Adrenal gland (tissue), 5 donors: ENCODE measurements at regions not wholly inside any gene's neighbourhood (a gene's known extent, or its start where the extent isn't known, plus 50 kb on each side); places are given as distances from the start of the nearest gene placed in this dataset.

Experiments
- CTCF ChIP-seq, 6 experiments: fragments of 450-650 bp in 4 of 6; fragments of 200-600 bp in 2 of 6; sonication (generic) in 1 of 6; IDR thresholded peaks; 1 replicate in 5 of 6; 2 replicates in 1 of 6; pipeline versions ENCODE4 v1.5.1 to v1.8.0; 2016 to 2021; ENCODE audit warnings: antibody characterized with exemption in 6 of 6, mild to moderate bottlenecking in 2 of 6, moderate library complexity in 1 of 6
- POLR2A ChIP-seq, 2 donors: fragments of 450-650 bp; IDR thresholded peaks; one replicate each; pipeline ENCODE4 v1.6.1; 2017; ENCODE audit warnings: antibody characterized with exemption in 2 of 2, mild to moderate bottlenecking in 2 of 2, moderate library complexity in 1 of 2
- donor health status: DM: no; HTN: no; CAD: no.

- TF ChIP-seq CTCF (IDR thresholded peaks at IDR 0.05) (no peak), POLR2A (IDR thresholded peaks at IDR 0.05) (no peak)
Measured at GRCh38 chr2:215767625-215768024, 245.7 kb downstream of the MREG start.
